Stomach (tissue), 8 donors: ENCODE measurements at regions not wholly inside any gene's neighbourhood (a gene's known extent, or its start where the extent isn't known, plus 50 kb on each side); places are given as distances from the start of the nearest gene placed in this dataset.

Experiments
- DNase-seq, 2 donors: peaks; one replicate each; pipeline versions ENCODE4 v3.0.0 to v3.0.0-alpha.2; 2013 to 2019
- H3K27ac ChIP-seq, 5 donors: fragments of 200-600 bp in 4 of 5; sonication (generic) in 4 of 5; one replicate each; pipeline ENCODE4 v1.5.1; 2013 to 2019; ENCODE audit warnings: mild to moderate bottlenecking in 1 of 5, moderate library complexity in 1 of 5
- H3K27me3 ChIP-seq, 3 donors: fragments of 200-600 bp; sonication (generic); one replicate each; pipeline ENCODE4 v1.5.1; 2017 to 2019; ENCODE audit warnings: mixed run types in 1 of 3
- H3K36me3 ChIP-seq, 4 donors: fragments of 200-600 bp; sonication (generic); 1 replicate in 3 of 4; 2 replicates in 1 of 4; pipeline ENCODE4 v1.5.1; 2016 to 2019
- H3K4me1 ChIP-seq, 4 donors: fragments of 200-600 bp; sonication (generic); one replicate each; pipeline ENCODE4 v1.5.1; 2016 to 2019
- H3K4me3 ChIP-seq, 4 donors: fragments of 200-600 bp; sonication (generic) in 3 of 4; one replicate each; pipeline ENCODE4 v1.5.1; 2016 to 2019; ENCODE audit warnings: mild to moderate bottlenecking in 1 of 4
- H3K9me3 ChIP-seq, 4 donors: fragments of 200-600 bp; sonication (generic); one replicate each; pipeline ENCODE4 v1.5.1; 2016 to 2019
- CTCF ChIP-seq, 7 experiments: fragments of 450-650 bp in 4 of 7; fragments of 200-600 bp in 3 of 7; sonication (generic) in 3 of 7; IDR thresholded peaks; one replicate each; pipeline ENCODE4 v1.5.1; 2016 to 2019; ENCODE audit warnings: antibody characterized with exemption in 7 of 7, control low read depth in 2 of 7, mild to moderate bottlenecking in 1 of 7
- EP300 ChIP-seq: sonication (generic); formaldehyde crosslinking; IDR thresholded peaks from one replicate; pipeline ENCODE4 v1.6.1; 2017; ENCODE audit warnings: antibody characterized with exemption
- POLR2A ChIP-seq, 4 donors: fragments of 450-650 bp; IDR thresholded peaks; one replicate each; pipeline ENCODE4 v1.6.1; 2016; ENCODE audit warnings: antibody characterized with exemption in 4 of 4, control low read depth in 2 of 4, mild to moderate bottlenecking in 1 of 4, moderate library complexity in 1 of 4
- POLR2AphosphoS5 ChIP-seq, 3 donors: sonication (generic); formaldehyde crosslinking; IDR thresholded peaks; one replicate each; pipeline ENCODE4 v1.6.1; 2016; ENCODE audit warnings: antibody characterized with exemption in 3 of 3
- WGBS, 5 donors: extraction: QIAGEN DNeasy Blood & Tissue Kit in 3 of 5; methylation state at CpG; one replicate each; pipeline versions ENCODE4 v1.1.5 to v1.1.7; 2013 to 2018; 5-methylcytosine and 5-hydroxymethylcytosine counted together
- intact Hi-C: fragments of 100-400 bp; cut with DNase I; formaldehyde crosslinking; loops from one replicate; pipeline ENCODE4 v1.15.1; 2023; ENCODE audit warnings: low total_unique reads
- donor health status: healthy with polysubstance abuse.
- donor health status: Bipolar disorder and iron deficiency.
- donor health status: healthy.

DNA sequence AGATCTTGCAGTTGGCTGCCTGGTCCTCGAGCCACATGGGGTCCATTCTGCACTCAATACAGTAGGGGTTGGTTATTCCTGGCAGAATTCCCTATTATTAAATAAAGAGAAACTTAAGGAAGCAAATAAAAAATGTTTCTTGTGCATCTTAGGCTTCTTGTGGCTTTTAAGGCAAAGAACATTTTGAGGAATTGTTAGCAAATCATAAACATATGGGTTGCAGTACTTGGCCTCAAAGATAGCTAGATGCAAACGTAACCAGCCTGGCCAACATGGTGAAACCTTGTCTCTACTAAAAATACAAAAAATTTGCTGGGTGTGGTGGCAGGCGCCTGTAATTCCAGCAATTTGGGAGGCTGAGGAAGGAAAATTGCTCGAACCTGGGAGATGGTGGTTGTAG lies 50.8 kb upstream of the KCNA5 start:
- Histone ChIP-seq H3K36me3 (no peaks in the 10 kb centered on the region), H3K4me3 (no peak overlapping the region), H3K4me1 (peaks cover 0 to 7% (median 0%) of the 10 kb centered on the region in 4 donors), H3K9me3 (no peaks in the 10 kb centered on the region), H3K27ac (no peak overlapping the region), H3K27me3 (peaks cover 0 to 63% (median 2%) of the 10 kb centered on the region in 3 donors)
- WGBS, 5 donors = 68 to 73% (median 71%) methylated on average over 4 of the region's 4 CpGs
- intact Hi-C loops = no loop called here
- no peak for DNase-seq
- TF ChIP-seq POLR2AphosphoS5 (IDR thresholded peaks at IDR 0.05) (no peak), POLR2A (IDR thresholded peaks at IDR 0.05) (no peak), CTCF (IDR thresholded peaks at IDR 0.05) (no peak), EP300 (no peak)
